Occipital lobe (tissue), 1 donor: ENCODE measurements at regions not wholly inside any gene's neighbourhood (a gene's known extent, or its start where the extent isn't known, plus 50 kb on each side); places are given as distances from the start of the nearest gene placed in this dataset.

Experiments
- DNase-seq: peaks from one replicate; lab custom pipeline; 2025; lab: John Stamatoyannopoulos, UW

DNA sequence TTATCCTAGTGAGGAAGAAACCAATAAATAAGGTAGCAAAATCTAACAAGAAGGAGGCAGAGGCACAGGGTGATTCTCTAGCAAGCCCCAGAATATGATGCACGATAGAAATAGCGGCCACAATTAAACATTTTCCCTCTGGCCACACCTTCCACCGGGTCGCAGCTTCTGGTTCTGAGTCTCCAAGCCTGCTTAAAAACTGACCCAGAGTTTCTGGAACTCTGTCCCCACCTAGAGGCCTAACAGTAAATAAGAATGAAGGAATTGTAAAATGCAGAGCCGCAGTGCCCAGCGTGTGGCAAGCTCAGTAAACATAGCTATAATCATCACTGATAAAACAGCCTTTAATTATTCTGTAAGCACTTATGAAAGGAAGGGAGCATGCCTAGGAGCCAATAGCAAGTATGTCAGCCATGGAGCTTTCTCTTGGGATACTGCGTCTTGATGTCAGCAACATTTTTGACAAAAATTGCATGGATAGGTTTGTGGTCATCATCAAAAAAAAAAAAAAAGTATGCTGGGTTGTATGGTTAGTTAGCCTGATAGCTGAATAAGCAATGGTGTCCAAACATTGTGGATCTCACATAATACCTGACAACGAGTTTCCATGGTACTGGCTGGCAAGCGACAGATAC, 465.5 kb downstream of the DNAH5 start:
- DNase-seq, result peak; percentile 16

DNA sequence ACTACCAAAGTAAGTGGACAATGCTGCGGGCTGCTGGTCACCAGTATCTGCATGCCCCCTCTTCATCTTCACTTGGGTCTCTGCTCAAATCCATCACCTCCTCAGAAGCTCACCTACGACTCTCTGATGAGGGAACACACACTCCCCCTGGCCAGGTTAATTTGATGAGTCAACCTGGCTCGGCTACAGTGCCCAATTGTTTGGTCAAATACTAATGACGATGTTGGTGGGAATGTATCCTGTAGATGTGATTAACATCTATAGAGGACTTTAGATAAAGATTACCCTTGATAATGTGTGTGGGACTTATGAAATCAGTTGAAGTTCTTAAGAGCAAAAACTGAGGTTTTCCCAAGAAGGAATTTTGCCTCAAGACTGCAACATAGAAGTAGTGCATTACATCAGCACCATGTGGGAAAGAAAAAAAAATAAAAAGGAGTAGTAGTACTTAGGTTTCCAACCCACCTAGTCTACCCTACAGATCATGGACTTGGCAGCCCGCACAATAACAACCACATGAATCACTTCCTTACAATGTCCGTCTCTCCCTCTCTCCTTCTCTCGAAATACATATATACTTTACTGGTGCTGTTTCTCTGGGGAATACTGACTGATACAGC, 467.3 kb downstream of the DNAH5 start:
- DNase-seq, result no peak

DNA sequence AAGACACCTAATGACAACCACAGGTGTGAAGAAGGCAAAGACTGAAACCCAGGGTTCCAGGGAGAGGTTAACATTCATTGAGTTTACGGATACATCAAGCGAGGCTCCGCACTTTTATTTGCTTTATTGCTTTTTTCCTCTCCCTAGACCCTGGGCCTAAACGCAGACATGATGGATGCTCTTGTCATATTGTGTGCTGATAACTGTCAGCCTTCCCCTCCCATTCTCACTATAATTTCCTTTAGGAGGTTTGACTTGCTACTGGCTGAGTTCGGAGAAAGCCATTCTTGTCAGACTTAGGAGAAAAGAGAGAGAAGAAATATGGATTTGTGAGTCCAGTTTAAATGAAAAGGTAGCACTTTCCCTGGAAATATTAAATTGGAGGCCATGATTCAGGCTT, 471.6 kb downstream of the DNAH5 start:
- no peak for DNase-seq

DNA sequence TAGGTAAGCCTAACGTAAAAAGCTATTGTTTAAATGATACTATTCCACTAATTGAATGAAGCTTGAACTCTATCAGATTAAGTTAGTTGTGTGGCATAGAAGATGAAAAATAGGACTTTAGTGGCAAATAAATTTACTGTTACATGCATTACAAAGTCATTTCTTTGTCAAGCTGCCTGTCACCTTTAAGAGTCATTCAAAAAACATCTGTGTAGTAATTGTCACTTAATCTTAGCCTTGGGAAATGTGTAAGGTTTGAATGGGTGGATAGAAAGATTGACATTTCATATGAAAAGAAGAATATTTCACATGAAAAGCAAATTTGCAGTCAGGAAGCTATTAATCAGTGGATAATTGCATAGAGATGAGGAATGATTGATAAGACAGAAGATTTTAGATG, 473.5 kb downstream of the DNAH5 start:
- no peak for DNase-seq

DNA sequence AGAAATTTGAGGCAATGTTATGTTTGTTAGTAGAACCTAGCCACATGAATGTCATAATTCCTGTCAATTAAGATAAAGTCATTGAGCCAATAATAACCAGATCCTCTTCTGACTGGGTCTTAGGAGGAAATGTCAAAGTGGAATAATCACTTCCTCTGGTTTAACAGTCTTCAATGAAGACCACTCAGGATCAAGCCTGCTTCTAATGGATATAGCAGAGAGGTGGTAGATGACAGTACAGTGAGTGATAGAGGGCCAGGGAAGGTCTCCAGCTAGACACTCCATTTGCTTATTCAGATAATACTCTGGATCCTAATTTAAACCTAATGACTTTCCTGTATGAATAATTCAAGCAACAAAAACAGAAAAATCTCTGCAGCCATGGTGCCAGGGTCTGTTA, 474.2 kb downstream of the DNAH5 start:
- DNase-seq, result no peak

DNA sequence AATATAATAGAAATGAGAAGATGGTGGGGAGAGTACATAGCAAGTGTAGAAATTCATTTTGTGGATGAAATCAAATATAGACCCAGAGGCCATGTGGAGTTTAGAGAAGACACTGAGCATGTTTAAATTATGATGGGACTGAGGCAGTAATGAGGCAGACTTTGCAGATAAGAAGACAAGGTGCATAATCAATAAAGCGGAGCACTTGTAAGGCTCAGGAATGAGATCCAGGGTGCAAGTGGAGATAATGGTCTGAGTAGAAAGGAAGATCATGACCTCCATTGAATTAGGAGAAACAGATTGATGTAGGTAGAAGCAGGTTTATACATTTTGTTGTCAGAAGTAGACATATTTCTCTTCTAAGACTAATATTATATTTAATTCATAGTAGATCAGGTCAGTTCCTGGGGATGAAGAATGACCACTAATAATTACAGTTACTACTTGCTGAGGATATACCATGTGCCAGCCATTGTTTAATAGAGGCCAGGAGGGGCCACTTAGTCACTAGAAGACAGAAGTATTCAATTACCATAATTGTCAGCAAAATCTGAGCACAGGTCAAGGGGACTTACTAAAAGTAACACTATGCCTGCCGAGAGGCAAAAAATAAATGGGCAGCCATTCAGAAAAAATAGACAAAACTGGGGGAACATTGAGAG, 479.8 kb downstream of the DNAH5 start:
- no peak for DNase-seq

DNA sequence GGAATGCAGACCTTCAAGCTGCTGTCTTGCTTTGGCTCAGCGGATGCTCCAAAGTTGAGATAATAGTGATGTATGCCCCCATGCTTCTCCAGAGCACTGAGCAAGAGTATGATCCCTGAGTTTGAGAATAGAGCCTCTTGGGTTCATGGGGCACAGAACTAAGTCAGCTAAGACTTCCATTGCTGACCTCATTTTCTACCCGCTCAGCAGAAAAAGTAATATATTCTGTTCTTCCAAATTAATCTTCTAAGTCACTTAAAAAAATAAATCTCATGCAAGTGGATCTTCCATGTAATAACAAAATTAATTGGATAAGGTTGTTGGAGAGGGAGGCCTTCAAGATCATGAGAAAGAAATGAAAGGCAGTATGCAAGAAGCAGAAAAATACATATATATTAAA, 483.9 kb downstream of the DNAH5 start:
- DNase-seq, result no peak

DNA sequence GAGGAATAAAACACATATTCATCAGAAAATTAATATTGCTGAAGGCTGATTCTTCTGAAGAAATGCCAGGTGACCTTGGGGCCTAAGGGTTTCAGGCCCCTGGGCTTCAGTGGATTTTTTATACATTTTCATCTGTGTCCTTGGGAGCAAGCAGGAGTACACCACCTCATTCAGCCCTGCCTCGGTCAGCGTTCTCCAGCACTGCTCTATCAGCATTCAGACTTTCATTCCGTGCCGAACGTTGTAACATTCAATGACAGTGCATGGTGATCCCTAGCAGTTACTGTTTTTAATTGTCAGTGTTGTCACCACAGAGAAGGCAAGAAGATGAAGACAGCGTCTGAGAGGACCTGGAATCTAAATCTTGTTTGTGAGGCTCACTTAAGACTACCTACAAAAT, 490.4 kb downstream of the DNAH5 start:
- no peak for DNase-seq

DNA sequence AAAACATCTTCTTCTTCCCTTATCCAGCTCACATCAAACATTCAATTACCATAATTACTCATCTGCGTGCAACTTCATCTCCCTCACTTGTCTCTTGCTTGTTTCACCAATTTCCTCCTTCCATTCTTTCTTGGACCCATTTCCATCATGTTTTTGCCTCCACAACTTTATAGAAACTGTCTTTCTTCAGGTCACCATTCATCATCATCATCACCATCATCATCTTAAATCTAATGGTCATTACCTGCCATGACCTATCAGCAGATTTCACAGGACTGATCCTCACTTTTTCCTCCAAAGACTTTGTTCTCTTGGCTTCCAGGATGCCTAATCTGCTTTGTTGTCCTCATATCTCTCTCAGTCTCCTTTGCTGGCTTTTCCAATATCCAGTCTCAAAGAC, 495.6 kb downstream of the DNAH5 start:
- no peak for DNase-seq

DNA sequence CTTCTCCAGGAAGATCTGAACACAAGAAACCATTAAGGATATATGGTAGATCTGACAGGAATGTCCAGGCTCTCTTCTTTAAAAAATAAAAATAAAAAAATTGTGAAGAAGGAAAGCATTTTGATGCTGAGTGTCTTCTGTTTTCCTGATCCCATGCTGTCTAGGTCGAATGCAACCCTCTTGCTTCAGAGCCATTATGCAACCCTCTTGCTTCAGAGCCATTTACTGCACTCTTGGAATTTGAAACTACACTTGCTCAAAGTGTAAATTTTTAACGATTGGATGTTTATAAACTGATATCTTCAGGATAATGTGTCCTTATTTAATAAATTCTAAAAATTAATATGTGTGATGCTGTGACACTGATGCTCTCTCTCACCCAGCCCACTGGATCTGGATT, 505.1 kb downstream of the DNAH5 start:
- no peak for DNase-seq

DNA sequence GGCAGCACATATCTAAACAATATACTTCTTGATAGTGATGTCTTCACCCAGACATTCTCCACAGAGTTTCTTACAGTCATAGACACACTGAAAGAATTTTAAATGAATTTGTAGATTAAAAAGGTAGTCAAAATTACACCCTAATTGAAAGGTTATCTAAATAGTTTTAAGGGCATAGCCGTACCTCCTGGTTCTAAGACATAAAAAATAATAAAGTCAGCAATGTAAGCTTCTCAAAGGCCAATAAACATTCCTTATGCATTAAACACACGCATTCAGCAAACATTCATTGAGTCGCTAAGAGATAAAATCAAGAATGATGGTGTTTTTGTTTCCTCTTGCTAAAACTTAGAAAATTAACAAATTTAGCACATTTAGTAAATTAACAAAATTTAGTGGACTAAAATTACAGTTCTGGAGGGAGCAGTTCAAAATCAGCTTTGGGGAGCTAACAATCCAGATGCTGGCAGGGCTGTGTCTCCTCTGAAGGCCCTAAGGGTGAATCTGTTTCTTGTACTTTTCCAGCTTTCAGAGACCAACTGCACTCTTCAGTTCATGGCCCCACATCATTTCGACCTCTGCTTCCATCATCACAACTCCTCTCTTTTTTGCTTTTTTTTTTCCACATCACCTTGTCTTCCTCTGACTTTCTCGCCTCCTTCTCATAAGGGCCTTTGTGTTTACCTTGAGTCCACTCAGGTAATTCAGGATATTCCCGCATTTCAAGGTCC, 516.5 kb downstream of the DNAH5 start:
- no peak for DNase-seq

DNA sequence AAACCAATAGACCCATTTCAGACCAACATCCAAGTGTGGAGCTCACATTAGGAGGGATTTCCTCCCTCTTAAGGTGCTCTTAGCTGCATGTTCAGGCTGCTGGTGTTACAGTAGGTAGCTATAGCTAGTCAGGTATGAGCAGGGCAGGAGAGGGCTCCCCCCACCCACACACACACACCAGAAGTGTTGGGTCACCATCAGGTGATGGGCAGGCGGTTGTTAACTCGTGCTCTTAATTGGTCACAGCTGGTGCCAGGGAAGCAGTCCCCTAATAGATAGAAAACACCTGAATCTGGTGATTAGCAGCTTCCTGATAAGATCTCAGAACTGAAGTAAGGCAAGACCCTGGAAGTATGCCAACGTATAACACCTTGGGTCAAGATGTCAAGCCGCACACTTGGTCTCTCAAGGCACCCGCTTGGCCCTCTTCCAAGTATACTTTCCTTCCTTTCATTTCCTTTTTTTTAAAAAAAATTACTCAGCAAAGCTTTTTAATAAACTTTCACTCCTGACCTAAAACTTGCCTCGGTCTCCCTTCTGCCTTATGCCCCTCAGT, 532.4 kb downstream of the DNAH5 start:
- DNase-seq, result no peak

DNA sequence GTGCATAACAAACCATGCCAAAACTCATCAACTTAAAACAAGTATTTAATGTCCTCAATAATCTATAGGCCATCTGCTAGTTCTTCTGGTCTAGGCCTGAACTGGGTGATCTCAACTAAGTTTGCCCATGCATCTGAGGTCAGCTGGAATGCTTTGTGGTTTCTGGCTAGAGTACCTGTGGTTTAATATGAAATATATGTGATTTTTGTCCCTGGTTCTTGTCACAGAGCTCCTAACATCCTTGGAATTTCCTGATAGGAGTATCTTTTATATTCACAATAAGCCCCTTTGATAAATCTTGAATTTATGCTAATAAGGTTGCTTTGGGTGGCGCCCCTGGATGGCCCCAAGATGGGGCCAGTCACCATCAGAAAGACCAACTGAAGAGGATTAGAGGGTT, 535.9 kb downstream of the DNAH5 start:
- DNase-seq, result no peak

DNA sequence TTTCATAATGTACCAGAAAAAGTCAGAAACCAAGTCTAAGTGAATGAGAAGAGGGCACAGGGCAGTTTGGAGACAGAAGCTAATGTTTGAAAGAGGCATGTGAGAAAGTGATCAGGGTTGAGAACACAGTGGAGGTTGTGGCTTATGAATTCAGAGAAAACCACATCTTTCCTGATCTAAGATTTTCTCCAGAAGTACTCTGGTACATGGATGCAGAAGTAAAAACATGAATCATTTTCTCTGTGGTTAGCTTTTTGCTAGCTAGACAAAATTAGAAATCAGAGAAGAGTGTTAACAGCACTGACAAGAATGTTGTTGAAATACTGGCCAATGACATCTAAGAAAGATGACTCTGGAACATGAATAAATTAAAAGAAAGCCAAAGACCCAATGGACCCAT, 541.1 kb downstream of the DNAH5 start:
- DNase-seq, result no peak

DNA sequence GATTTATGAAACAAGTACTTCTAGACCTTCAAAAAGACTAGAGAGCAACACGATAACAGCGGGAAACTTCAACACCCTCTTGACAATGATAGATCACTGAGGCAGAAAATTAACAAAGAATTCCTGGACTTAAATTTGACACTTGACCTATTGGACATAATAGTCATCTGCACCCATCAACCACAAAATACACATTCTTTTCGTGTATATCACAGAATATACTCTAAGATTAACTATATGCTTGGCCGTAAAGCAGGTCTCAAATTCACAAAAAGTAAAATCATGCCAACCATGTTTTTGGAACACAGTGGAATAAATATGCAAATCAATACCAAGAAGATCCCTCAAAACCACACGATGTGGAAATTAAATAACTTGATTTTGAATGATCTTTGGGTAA, 559.4 kb downstream of the DNAH5 start:
- DNase-seq, result no peak

DNA sequence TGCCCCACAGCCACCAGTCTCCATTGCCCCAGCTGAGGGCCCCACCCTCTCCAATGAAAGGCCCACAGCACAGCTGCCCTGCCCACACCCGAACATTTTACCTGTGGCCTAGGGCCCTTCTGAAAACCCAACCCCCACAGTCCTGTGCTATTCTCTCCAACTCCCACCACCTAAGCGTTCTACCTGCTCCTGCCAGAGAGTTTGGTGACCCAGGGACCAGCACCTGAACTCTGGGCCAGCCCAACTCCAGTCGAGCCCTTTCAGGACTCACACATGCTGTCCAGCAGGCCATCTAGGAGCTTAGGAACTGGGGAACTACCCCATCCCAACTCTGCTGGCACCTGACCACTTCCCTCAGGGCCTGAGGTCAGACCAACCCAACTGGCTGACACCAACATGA, 562.3 kb downstream of the DNAH5 start:
- DNase-seq, result no peak

DNA sequence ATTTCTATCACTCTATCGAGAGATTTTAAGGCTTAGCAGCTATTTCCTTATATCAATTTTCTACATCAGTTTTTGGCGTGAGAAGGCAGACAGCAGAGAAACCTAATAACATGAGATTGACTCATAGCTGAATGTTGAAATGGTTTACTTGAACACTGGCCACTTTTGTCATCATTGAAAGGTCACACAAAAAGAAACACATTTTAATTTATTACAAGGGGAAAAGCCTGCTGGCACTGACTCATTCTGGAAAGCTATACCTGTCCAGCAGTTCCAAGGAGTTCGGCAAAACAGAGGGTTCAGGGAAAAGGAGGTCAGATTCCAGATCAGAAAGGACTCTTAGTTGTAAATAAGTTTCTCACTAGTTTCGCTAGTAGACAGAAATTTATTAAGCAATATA, 566.4 kb downstream of the DNAH5 start:
- DNase-seq, result no peak

DNA sequence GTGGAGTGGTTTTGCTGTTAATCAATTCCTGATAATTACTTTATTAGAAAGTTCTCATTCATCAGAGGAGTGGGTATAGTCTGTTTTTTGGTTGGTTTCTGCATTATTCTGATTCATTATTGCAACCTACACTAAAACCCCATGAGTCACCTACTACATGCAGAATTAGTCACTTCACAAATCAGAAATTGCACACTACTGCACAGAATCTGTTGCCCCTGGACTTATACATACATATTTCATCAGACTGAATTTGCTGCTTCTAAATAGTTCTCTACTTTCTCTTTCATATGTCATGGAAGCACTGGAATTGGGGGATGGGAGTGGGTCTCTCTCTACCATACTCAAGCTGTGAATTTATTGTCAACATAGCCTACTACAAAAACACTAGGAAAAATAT, 585.1 kb downstream of the DNAH5 start:
- DNase-seq, result no peak

DNA sequence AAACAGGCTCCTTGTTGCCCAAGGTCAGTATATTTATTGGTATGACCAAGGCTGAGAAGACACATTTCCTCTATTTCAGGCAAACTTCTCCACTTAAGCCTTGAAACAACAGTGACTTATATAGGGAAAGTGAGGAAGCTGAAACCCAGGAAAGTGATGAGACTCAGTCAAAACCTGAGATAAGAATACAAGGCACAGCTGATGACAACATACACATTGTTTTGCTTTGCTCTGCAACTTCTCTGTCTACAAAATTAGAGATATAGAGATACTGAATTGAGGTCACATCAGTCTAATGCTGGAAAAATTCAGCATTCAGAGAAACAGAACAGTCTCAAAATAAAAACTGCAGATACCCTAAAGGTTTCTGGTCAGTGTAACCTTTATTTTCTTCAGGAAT, 586.1 kb downstream of the DNAH5 start:
- no peak for DNase-seq

DNA sequence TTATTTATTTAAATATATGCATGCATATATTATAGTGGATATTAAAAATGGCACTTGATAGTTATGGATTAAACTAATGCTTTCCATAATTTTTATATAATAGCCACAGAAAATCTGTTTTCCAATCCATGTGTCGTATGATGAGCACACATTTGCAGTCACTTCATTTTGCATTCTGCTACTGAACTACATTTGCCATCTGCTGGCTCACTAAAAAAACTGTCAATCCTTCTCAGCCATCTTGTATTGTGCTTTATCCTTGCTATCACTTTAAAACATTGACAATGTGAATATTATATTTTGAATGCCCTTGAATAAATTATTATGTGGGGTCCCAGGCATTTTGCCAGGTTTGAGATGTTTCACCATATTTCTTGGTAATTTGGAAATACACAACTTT, 586.6 kb downstream of the DNAH5 start:
- DNase-seq, result no peak

DNA sequence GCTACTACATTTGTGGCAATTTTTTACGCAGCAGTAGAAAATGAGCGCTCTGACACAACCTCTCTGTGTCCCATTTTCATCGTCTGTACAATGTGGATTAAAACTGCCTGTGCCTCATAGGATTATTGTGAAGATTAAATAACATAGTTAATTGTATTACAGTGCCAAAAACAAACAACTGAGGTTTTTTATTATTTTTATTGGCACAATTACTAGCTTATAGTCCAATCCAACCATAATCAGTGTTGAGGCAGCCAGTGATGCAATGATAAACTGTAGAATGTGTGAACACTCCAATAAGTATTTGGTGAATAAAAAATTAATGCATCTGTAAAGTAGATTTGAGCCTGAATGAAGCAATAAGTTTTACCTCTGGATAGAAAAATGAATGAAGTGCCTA, 588.3 kb downstream of the DNAH5 start:
- DNase-seq, result no peak

DNA sequence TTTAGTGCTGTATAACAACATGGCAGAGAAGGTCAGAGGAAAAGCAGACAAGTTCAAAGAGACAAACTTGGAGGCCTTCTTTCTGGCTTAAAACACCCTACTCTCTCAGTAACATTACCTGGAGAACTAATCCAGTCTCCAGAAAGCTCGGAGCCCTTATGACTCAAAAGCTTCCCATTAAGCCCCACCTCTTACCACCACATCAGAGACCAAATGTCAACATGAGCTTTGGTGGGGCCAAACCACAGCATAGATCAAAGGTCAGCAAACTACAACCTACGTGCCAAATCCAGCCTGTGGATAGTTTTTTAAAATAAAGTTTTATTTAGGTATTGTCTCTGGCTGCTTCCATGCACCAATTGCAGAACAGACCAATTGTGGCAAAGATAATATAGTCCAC, 589.9 kb downstream of the DNAH5 start:
- no peak for DNase-seq
